Peyer's patch (tissue), 4 donors: ENCODE measurements at regions not wholly inside any gene's neighbourhood (a gene's known extent, or its start where the extent isn't known, plus 50 kb on each side); places are given as distances from the start of the nearest gene placed in this dataset.

ENCODE experiments used
- POLR2A ChIP-seq, 2 donors: fragments of 450-650 bp; IDR thresholded peaks; one replicate each; pipeline ENCODE4 v1.5.1; 2017; ENCODE audit warnings: antibody characterized with exemption in 2 of 2, mild to moderate bottlenecking in 2 of 2, moderate library complexity in 2 of 2
- TF ChIP-seq, protein P1 (sequence below), 6 experiments: fragments of 450-650 bp in 4 of 6; fragments of 200-600 bp in 2 of 6; sonication (generic) in 1 of 6; IDR thresholded peaks; one replicate each; pipeline ENCODE4 v1.5.1; 2017 to 2019; ENCODE audit warnings: antibody characterized with exemption in 6 of 6, mild to moderate bottlenecking in 3 of 6, moderate library complexity in 1 of 6

DNA sequence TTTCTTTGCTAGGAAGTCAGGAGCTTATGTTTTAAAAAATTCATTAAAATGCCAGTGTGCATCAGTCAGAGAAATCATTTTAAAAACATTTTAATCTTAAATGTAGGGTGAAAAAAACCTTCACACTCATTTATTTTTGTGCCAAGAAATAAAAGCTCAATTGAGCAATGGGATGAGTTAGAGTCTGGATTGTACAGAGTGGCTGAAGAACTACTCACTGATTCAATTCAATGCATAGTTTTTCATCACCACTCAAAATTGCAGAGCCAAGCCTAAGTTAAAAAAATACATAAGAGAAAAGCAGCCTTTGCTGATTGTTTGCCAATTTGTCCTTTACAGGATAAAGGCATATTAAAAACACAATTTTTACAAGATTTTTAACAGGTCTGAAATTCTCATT, 168.2 kb upstream of the DMRTA1 start:
- TF ChIP-seq, protein P1, sequence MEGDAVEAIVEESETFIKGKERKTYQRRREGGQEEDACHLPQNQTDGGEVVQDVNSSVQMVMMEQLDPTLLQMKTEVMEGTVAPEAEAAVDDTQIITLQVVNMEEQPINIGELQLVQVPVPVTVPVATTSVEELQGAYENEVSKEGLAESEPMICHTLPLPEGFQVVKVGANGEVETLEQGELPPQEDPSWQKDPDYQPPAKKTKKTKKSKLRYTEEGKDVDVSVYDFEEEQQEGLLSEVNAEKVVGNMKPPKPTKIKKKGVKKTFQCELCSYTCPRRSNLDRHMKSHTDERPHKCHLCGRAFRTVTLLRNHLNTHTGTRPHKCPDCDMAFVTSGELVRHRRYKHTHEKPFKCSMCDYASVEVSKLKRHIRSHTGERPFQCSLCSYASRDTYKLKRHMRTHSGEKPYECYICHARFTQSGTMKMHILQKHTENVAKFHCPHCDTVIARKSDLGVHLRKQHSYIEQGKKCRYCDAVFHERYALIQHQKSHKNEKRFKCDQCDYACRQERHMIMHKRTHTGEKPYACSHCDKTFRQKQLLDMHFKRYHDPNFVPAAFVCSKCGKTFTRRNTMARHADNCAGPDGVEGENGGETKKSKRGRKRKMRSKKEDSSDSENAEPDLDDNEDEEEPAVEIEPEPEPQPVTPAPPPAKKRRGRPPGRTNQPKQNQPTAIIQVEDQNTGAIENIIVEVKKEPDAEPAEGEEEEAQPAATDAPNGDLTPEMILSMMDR (IDR thresholded peaks at IDR 0.05), result no peak
- no peak for TF ChIP-seq POLR2A (IDR thresholded peaks at IDR 0.05)
